Bronchial epithelial cell (primary cell): ENCODE measurements at regions not wholly inside any gene's neighbourhood (a gene's known extent, or its start where the extent isn't known, plus 50 kb on each side); places are given as distances from the start of the nearest gene placed in this dataset.
"Not testable (repeated sequence)": the region's sequence is repeated elsewhere in the genome, so short reads cannot be mapped to it uniquely, and the experiment has no call there.

Source experiments
- DNase-seq: peaks from one replicate; pipeline ENCODE4 v3.0.0-alpha.2; 2010; ENCODE audit warnings: low read depth
- FAIRE-seq: peaks from 2 replicates; lab custom pipeline; 2011; peaks lifted over from hg19 to GRCh38; lab: Jason Lieb, UNC
- H3K27me3 ChIP-seq: 2 replicates; pipeline ENCODE4 v1.5.1; 2011; ENCODE audit warnings: low read length; ENCODE audit not compliant: control insufficient read depth, insufficient read depth
- H3K36me3 ChIP-seq: 2 replicates; pipeline ENCODE4 v1.5.1; 2011; ENCODE audit warnings: low read length; ENCODE audit not compliant: control insufficient read depth, insufficient read depth
- H3K4me3 ChIP-seq: 2 replicates; pipeline ENCODE4 v1.5.1; 2011; ENCODE audit warnings: mild to moderate bottlenecking, low read depth, low read length, control low read depth
- TF ChIP-seq, protein P1 (sequence below): IDR thresholded peaks from 2 replicates; pipeline ENCODE4 v1.5.1; 2011; ENCODE audit warnings: mild to moderate bottlenecking, moderate library complexity, low read length, control low read depth, inconsistent platforms; ENCODE audit not compliant: insufficient read depth, severe bottlenecking

GRCh38 chr4:52157071-52157470 is 106.0 kb downstream of the SPATA18 start:
- not testable (repeated sequence) for H3K36me3 ChIP-seq, FAIRE-seq, H3K27me3 ChIP-seq, DNase-seq, H3K4me3 ChIP-seq

GRCh38 chr4:52157641-52158316 is 106.7 kb downstream of the SPATA18 start:
- Histone ChIP-seq H3K36me3 (no peaks in the 10 kb centered on the region), H3K4me3 (no peak overlapping the region), H3K27me3 (no peaks in the 10 kb centered on the region)
- TF ChIP-seq, protein P1, sequence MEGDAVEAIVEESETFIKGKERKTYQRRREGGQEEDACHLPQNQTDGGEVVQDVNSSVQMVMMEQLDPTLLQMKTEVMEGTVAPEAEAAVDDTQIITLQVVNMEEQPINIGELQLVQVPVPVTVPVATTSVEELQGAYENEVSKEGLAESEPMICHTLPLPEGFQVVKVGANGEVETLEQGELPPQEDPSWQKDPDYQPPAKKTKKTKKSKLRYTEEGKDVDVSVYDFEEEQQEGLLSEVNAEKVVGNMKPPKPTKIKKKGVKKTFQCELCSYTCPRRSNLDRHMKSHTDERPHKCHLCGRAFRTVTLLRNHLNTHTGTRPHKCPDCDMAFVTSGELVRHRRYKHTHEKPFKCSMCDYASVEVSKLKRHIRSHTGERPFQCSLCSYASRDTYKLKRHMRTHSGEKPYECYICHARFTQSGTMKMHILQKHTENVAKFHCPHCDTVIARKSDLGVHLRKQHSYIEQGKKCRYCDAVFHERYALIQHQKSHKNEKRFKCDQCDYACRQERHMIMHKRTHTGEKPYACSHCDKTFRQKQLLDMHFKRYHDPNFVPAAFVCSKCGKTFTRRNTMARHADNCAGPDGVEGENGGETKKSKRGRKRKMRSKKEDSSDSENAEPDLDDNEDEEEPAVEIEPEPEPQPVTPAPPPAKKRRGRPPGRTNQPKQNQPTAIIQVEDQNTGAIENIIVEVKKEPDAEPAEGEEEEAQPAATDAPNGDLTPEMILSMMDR, result no peak
- DNase-seq (no peak), FAIRE-seq (no peak)

DNA sequence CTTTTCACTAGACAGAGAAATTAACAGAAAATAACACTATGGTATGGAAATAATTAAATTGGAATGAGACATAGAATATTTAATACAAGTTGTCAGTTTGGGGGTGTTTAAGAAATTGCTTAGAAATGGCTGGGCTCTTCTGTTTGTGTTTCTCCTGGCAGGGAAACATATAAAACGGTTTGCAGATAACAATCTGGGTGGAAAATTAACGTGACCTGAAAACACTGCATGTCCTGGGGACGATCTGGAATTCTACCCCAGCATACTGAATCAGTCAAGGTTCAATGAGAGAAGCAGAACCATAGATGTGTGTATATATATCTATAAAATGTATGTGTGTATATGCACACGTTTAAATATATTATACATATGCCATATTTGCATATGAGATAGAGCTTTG is 109.8 kb downstream of the SPATA18 start:
- no peak for FAIRE-seq
- Histone ChIP-seq H3K36me3 (no peaks in the 10 kb centered on the region), H3K4me3 (no peak overlapping the region), H3K27me3 (no peaks in the 10 kb centered on the region)
- TF ChIP-seq, protein P1, result no peak
- DNase-seq, result no peak

GRCh38 chr4:52164116-52164515 is 113.0 kb downstream of the SPATA18 start:
- TF ChIP-seq, protein P1, result no peak
- DNase-seq, result no peak
- Histone ChIP-seq H3K27me3 (no peaks in the 10 kb centered on the region), H3K36me3 (no peaks in the 10 kb centered on the region), H3K4me3 (no peak overlapping the region)
- FAIRE-seq, result no peak

DNA sequence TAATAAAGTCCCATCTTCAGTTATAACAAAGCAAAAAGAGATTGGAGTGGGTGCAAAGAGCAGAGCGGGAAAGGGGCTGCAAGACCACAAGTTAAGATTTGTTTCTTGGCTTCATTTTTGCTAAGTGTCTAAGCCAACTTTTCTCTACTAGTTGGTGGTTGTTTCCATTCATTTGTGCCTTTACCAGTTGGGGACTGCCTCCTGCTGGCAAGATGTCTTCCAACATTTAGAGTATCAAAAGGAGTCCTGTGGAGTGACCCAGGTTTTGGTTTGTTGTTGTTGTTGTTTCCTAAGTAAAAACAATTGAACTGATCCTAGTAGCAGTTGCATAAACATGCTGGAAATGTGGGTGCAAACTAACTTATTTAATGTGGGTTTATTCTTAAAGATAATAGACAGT is 121.1 kb downstream of the SPATA18 start:
- DNase-seq, result peak; percentile 18
- no peaks in the 10 kb centered on the region for H3K36me3 ChIP-seq
- H3K4me3 ChIP-seq, result no peak overlapping the region
- no peaks in the 10 kb centered on the region for H3K27me3 ChIP-seq
- TF ChIP-seq, protein P1, result peak; percentile 41
- no peak for FAIRE-seq

- TF ChIP-seq, protein P1, result no peak
- no peaks in the 10 kb centered on the region for H3K27me3 ChIP-seq
- H3K4me3 ChIP-seq, result no peak overlapping the region
- no peaks in the 10 kb centered on the region for H3K36me3 ChIP-seq
- DNase-seq (no peak), FAIRE-seq (no peak)
Measured at GRCh38 chr4:52173470-52174045, 122.5 kb downstream of the SPATA18 start.
